Adrenal gland (tissue), 9 donors: ENCODE measurements at regions not wholly inside any gene's neighbourhood (a gene's known extent, or its start where the extent isn't known, plus 50 kb on each side); places are given as distances from the start of the nearest gene placed in this dataset.
A peak's percentile ranks its signal among the peaks of the same experiment; 100 is the strongest.
"Not testable (repeated sequence)": the region's sequence is repeated elsewhere in the genome, so short reads cannot be mapped to it uniquely, and the experiment has no call there.

Experiments used
- DNase-seq, 7 donors: peaks; one replicate each; pipeline ENCODE4 v3.0.0-alpha.2; 2019 to 2020
- H3K27ac ChIP-seq, 5 donors: fragments of 200-600 bp; sonication (generic) in 4 of 5; 1 replicate in 3 of 5; 2 replicates in 2 of 5; pipeline versions ENCODE4 v1.5.1 to v1.8.0; 2016 to 2020; ENCODE audit warnings: mild to moderate bottlenecking in 1 of 5
- H3K27me3 ChIP-seq: fragments of 200-600 bp; 2 replicates; pipeline ENCODE4 v1.8.0; 2021
- H3K36me3 ChIP-seq, 2 donors: fragments of 200-600 bp; replicated peaks in 1 of 2; 1 replicate in 1 of 2; 2 replicates in 1 of 2; pipeline versions ENCODE4 v1.5.1 to v1.8.0; 2018 to 2022
- H3K4me1 ChIP-seq, 2 donors: fragments of 200-600 bp; replicated peaks in 1 of 2; 1 replicate in 1 of 2; 2 replicates in 1 of 2; pipeline versions ENCODE4 v1.5.1 to v1.8.0; 2018 to 2021
- H3K4me3 ChIP-seq, 4 donors: fragments of 200-600 bp; sonication (generic) in 3 of 4; one replicate each; pipeline ENCODE4 v1.5.1; 2016 to 2018
- H3K9me3 ChIP-seq, 3 donors: fragments of 200-600 bp; sonication (generic) in 1 of 3; replicated peaks in 1 of 3; 1 replicate in 2 of 3; 2 replicates in 1 of 3; pipeline versions ENCODE4 v1.5.1 to v1.8.0; 2016 to 2021
- CTCF ChIP-seq, 6 experiments: fragments of 450-650 bp in 4 of 6; fragments of 200-600 bp in 2 of 6; sonication (generic) in 1 of 6; IDR thresholded peaks; 1 replicate in 5 of 6; 2 replicates in 1 of 6; pipeline versions ENCODE4 v1.5.1 to v1.8.0; 2016 to 2021; ENCODE audit warnings: antibody characterized with exemption in 6 of 6, mild to moderate bottlenecking in 2 of 6, moderate library complexity in 1 of 6
- POLR2A ChIP-seq, 2 donors: fragments of 450-650 bp; IDR thresholded peaks; one replicate each; pipeline ENCODE4 v1.6.1; 2017; ENCODE audit warnings: antibody characterized with exemption in 2 of 2, mild to moderate bottlenecking in 2 of 2, moderate library complexity in 1 of 2
- WGBS, 4 donors: extraction: QIAGEN DNeasy Blood & Tissue Kit in 2 of 4; methylation state at CpG; one replicate each; pipeline versions ENCODE4 v1.1.5 to v1.1.7; 2013 to 2017; 5-methylcytosine and 5-hydroxymethylcytosine counted together
- intact Hi-C, 2 donors: fragments of 100-400 bp; cut with DNase I; formaldehyde crosslinking; loops; one replicate each; pipeline versions ENCODE4 v1.14.1 to v1.15.0; 2022 to 2023
- donor health status: healthy with polysubstance abuse.
- donor health status: Bipolar disorder and iron deficiency.
- donor health status: DM: yes; HTN: yes; CAD: no.
- donor health status: DM: no; HTN: no; CAD: no.
- donor health status: DM: no; HTN: no; CAD: no.

DNA sequence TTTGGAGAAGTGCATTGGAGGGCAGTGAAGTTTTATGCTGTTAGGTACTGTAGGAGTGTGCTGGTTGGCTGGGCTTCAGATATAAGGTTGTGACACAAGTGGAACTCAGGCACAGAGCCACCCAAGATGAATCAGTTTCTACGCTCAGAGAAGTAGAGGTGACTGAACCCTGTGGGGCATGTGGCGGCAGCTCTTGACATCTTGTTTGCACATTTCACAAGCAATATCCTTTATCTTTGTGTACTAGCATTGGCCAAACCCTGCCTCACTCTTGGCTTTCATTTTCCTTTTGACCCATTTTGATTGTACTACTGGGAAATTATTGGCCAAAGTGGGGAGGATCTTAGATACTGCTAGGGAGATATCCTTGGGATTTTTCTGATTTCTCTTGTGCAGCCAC, 110.0 kb downstream of the PSAT1 start:
- no peaks in the 10 kb centered on the region for H3K4me1 ChIP-seq
- TF ChIP-seq POLR2A (IDR thresholded peaks at IDR 0.05) (no peak), CTCF (IDR thresholded peaks at IDR 0.05) (no peak)

GRCh38 chr9:78407636-78408312, 110.8 kb downstream of the PSAT1 start:
- 61 to 65% (median 63%) methylated on average over 8 of the region's 8 CpGs for WGBS, 4 donors
- Histone ChIP-seq H3K9me3 (no peaks in the 10 kb centered on the region), H3K27me3 (no peaks in the 10 kb centered on the region), H3K27ac (no peak overlapping the region), H3K4me3 (no peak overlapping the region), H3K4me1 (no peaks in the 10 kb centered on the region), H3K36me3 (no peaks in the 10 kb centered on the region)
- TF ChIP-seq POLR2A (IDR thresholded peaks at IDR 0.05) (no peak), CTCF (IDR thresholded peaks at IDR 0.05) (no peak)
- DNase-seq = no peak
- intact Hi-C loops = no loop called here

More for the DNA sequence above, 110.0 kb downstream of the PSAT1 start:
- no peak overlapping the region for H3K27ac ChIP-seq
- 42 to 71% (median 50%) methylated on average over 2 of the region's 2 CpGs for WGBS, 4 donors
- DNase-seq = peak in 6 of 7 donors; percentile 29 to 70 (median 48)
- intact Hi-C loops = no loop called here
- H3K27me3 ChIP-seq = no peaks in the 10 kb centered on the region
- no peaks in the 10 kb centered on the region for H3K9me3 ChIP-seq
- H3K4me3 ChIP-seq = no peak overlapping the region
- no peaks in the 10 kb centered on the region for H3K36me3 ChIP-seq

DNA sequence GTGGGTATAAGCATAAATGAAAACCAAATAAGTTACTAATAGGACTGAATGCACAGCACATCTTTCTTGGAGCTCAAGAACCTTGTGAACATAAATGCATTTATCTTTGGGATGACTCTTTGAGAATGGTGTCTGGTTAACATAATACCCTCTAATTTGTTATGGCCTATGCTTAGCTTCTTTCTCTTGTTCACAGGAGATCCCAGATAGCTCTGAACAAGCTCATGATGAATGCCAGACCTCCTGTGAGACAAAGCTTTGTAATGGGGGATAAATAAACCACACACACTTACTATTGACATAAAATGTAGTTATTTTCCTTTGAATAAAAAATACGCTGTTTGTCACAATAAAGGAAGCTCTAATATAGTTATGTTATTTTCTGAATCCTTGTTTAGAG, 111.5 kb downstream of the PSAT1 start:
- Histone ChIP-seq H3K9me3 (no peaks in the 10 kb centered on the region), H3K27me3 (no peaks in the 10 kb centered on the region), H3K27ac (no peak overlapping the region), H3K36me3 (no peaks in the 10 kb centered on the region), H3K4me1 (no peaks in the 10 kb centered on the region), H3K4me3 (no peak overlapping the region)
- TF ChIP-seq POLR2A (IDR thresholded peaks at IDR 0.05) = no peak
- no peak for TF ChIP-seq CTCF (IDR thresholded peaks at IDR 0.05)
- intact Hi-C loops = no loop called here
- no peak for DNase-seq
- 69 to 89% (median 77%) methylated on average over 1 of the region's 1 CpG for WGBS, 4 donors

- DNase-seq, H3K9me3 ChIP-seq, H3K27ac ChIP-seq, H3K4me1 ChIP-seq, H3K36me3 ChIP-seq, H3K27me3 ChIP-seq, intact Hi-C loops, H3K4me3 ChIP-seq: not testable (repeated sequence)
- WGBS, 4 donors = 85 to 97% (median 92%) methylated on average over 9 to 25 of the region's 25 CpGs
Measured at GRCh38 chr9:78409928-78410510, 113.1 kb downstream of the PSAT1 start.

GRCh38 chr9:78422309-78422708, 125.4 kb downstream of the PSAT1 start:
- no peak for DNase-seq
- WGBS, 4 donors = 83 to 87% (median 84%) methylated on average over 5 of the region's 5 CpGs
- Histone ChIP-seq H3K36me3 (no peaks in the 10 kb centered on the region), H3K9me3 (no peaks in the 10 kb centered on the region), H3K4me1 (no peaks in the 10 kb centered on the region), H3K27ac (no peak overlapping the region), H3K27me3 (no peaks in the 10 kb centered on the region), H3K4me3 (no peak overlapping the region)
- intact Hi-C loops = no loop called here
- TF ChIP-seq CTCF (IDR thresholded peaks at IDR 0.05) = no peak
- TF ChIP-seq POLR2A (IDR thresholded peaks at IDR 0.05) = no peak
